ENCODE measurements at regions not wholly inside any gene's neighbourhood (a gene's known extent, or its start where the extent isn't known, plus 50 kb on each side); places are given as distances from the start of the nearest gene placed in this dataset.

DNA sequence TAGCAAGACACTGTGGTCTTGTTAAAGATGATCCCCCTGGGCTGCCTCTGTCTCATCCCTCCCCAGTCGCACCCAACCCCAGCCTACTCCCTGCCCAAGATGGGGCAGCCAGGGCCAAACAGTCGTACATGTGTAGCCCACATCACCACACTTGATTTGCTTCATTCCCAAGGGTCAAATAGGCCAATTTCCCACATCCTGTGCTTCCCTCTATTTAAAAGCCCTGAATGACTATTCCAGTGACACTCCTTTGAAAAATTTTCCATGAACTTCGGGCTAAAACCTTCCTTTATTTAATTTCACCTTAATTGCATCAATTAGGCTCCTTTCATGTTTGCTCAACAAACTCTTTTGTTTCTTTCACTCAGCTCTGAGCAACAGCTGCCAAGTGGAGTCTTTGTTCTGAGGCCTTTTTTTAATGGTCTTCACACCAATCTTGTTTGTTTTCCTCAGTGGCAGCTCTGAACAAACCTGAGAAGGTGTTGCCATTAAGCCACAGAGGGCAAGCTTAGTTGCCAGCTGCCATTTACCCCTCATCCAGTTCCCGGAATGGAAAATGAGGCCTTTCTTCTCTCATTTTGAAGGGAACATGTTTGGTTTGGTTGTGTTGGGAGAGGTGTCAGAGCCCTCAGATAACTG is 126.9 kb downstream of the APIP start:
- 84% methylated on average over 4 of the region's 4 CpGs; no CpG with 5 or more reads in 1 of the 2 experiments for WGBS, 2 experiments (ENCODE audit: extremely low coverage in 1 of 2, insufficient coverage in 1 of 2, insufficient read length in 1 of 2, insufficient replicate concordance in 2 of 2, low coverage in 1 of 2, low lambda C conversion rate in 2 of 2, missing lambda C conversion rate in 1 of 2)
- CTCF ChIA-PET (ENCODE audit: partially characterized antibody): interaction anchor here (0.6 to 4.6 kb wide), 9 partner anchors 17 to 1912 kb away, joined by 3 to 29 read pairs (median 4); no protein-coding TSS in a partner anchor

More for the DNA sequence above, 126.9 kb downstream of the APIP start:
- TF ChIP-seq RFX5 (IDR thresholded peaks at IDR 0.05; ENCODE audit: borderline replicate concordance, low read depth, low read length): no peak
- no peak overlapping the region for H3K9ac ChIP-seq (replicated peaks in 1 of 4; ENCODE audit: extremely low read depth in 1 of 4, low read depth in 3 of 4, low read length in 3 of 4)
- H2AFZ ChIP-seq (ENCODE audit: low read length): no peak overlapping the region
- H3K4me2 ChIP-seq (ENCODE audit: insufficient read depth in 1 of 2, low read depth in 2 of 2, low read length in 2 of 2): no peak overlapping the region
- no peak overlapping the region for H3K4me3 ChIP-seq (ENCODE audit: extremely low read depth in 1 of 4, insufficient read depth in 2 of 4, low read depth in 3 of 4, low read length in 4 of 4)
- peaks cover 0 to 3% of the 10 kb centered on the region in 2 experiments; a peak in 1 of 4 replicates for H3K9me3 ChIP-seq (ENCODE audit: insufficient read depth in 2 of 2, low read depth in 1 of 2, low read length in 1 of 2)
- H3K4me1 ChIP-seq (replicated peaks in 1 of 4; ENCODE audit: control insufficient read depth in 3 of 4, insufficient read depth in 4 of 4, low read length in 3 of 4): peaks cover 0 to 4% (median under 1%) of the 10 kb centered on the region in 4 experiments; a peak in 1 of 7 replicates
- H2BK12ac ChIP-seq (ENCODE audit: low read depth, low read length): no peak overlapping the region
- no peak overlapping the region for H2AK5ac ChIP-seq (ENCODE audit: low read depth, low read length)
- H4K5ac ChIP-seq (ENCODE audit: insufficient read length, low read depth, low read length): no peak overlapping the region
- no peaks in the 10 kb centered on the region for H3K79me2 ChIP-seq (ENCODE audit: control insufficient read depth in 1 of 2, insufficient read depth in 2 of 2, low read length in 2 of 2)
- no peak overlapping the region for H3K27ac ChIP-seq (ENCODE audit: low read depth, low read length)
- no peak overlapping the region; the same call in 1 of the 2 replicates for H4K8ac ChIP-seq (ENCODE audit: extremely low read depth, insufficient read depth, low read length)
- H4K91ac ChIP-seq (replicated peaks; ENCODE audit: insufficient read length, low read length): no peak overlapping the region
- H3K23me2 ChIP-seq (ENCODE audit: low read depth, low read length): no peaks in the 10 kb centered on the region
- no peak overlapping the region for H3K56ac ChIP-seq (replicated peaks; ENCODE audit: insufficient read length, low read depth, low read length)
- FAIRE-seq (no peak), DNase-seq (ENCODE audit: low read depth in 1 of 2, low spot score in 2 of 2) (no peak)
- no peak overlapping the region for H2BK20ac ChIP-seq (ENCODE audit: low read length)
- no peak overlapping the region for H2BK5ac ChIP-seq (ENCODE audit: low read depth, low read length)
- H3K79me1 ChIP-seq (ENCODE audit: low read depth, low read length): no peaks in the 10 kb centered on the region
- H2BK120ac ChIP-seq (replicated peaks; ENCODE audit: low read depth, low read length): no peak overlapping the region
- H3K14ac ChIP-seq (ENCODE audit: insufficient read length): no peak overlapping the region
- no peaks in the 10 kb centered on the region for H4K20me1 ChIP-seq (replicated peaks in 1 of 2; ENCODE audit: control insufficient read depth in 1 of 2, insufficient read depth in 2 of 2, low read length in 2 of 2)
- no peaks in the 10 kb centered on the region for H3K27me3 ChIP-seq (replicated peaks in 1 of 4; ENCODE audit: control insufficient read depth in 3 of 4, extremely low read depth in 1 of 4, insufficient read depth in 3 of 4, low read length in 3 of 4)
- H3K4ac ChIP-seq (replicated peaks; ENCODE audit: insufficient read length, low read depth, low read length): no peak overlapping the region
- no peak overlapping the region for H3K23ac ChIP-seq (ENCODE audit: insufficient read length)
- no peak overlapping the region for H2BK15ac ChIP-seq (ENCODE audit: low read length)
- H3K18ac ChIP-seq (ENCODE audit: extremely low read depth, low read length): no peak overlapping the region
- POLR2A ChIA-PET (ENCODE audit: partially characterized antibody): no interaction called here
- no peaks in the 10 kb centered on the region for H3K36me3 ChIP-seq (ENCODE audit: control insufficient read depth in 2 of 4, insufficient read depth in 4 of 4, low read length in 3 of 4)

All from H1 (cell line).